Endothelial cell (in vitro differentiated cells): ENCODE measurements at regions not wholly inside any gene's neighbourhood (a gene's known extent, or its start where the extent isn't known, plus 50 kb on each side); places are given as distances from the start of the nearest gene placed in this dataset.

Experiments used
- DNase-seq: peaks from one replicate; pipeline ENCODE4 v3.0.0; 2021; ENCODE audit warnings: low spot score
- H3K27ac Mint-ChIP-seq: one replicate; pipeline ENCODE4 v1.8.0; 2021; ENCODE audit warnings: mixed read lengths, inconsistent platforms; ENCODE audit not compliant: unreplicated experiment
- H3K27me3 Mint-ChIP-seq: one replicate; pipeline ENCODE4 v1.8.0; 2021; ENCODE audit warnings: mild to moderate bottlenecking, moderate library complexity, mixed read lengths, inconsistent platforms; ENCODE audit not compliant: unreplicated experiment
- H3K36me3 Mint-ChIP-seq: one replicate; pipeline ENCODE4 v1.8.0; 2021; ENCODE audit warnings: mild to moderate bottlenecking, low read depth, mixed read lengths, inconsistent platforms; ENCODE audit not compliant: unreplicated experiment
- H3K4me1 Mint-ChIP-seq: one replicate; pipeline ENCODE4 v1.8.0; 2021; ENCODE audit warnings: mild to moderate bottlenecking, mixed read lengths, inconsistent platforms; ENCODE audit not compliant: unreplicated experiment
- H3K4me3 Mint-ChIP-seq: one replicate; pipeline ENCODE4 v1.8.0; 2021; ENCODE audit warnings: mild to moderate bottlenecking, mixed read lengths, inconsistent platforms; ENCODE audit not compliant: unreplicated experiment
- H3K9me3 Mint-ChIP-seq: one replicate; pipeline ENCODE4 v1.8.0; 2021; ENCODE audit warnings: mixed read lengths, inconsistent platforms; ENCODE audit not compliant: unreplicated experiment
- TF ChIP-seq, protein P1 (sequence below): fragments of 200-600 bp; sonication (generic); IDR thresholded peaks from one replicate; pipeline ENCODE4 v1.5.0; 2021; ENCODE audit warnings: antibody characterized with exemption; ENCODE audit not compliant: unreplicated experiment

GRCh38 chr11:26027887-26028286, 304.0 kb upstream of the ANO3 start:
- no peak overlapping the region for H3K4me3 Mint-ChIP-seq

GRCh38 chr11:26028393-26028911, 303.5 kb upstream of the ANO3 start:
- Mint-ChIP-seq H3K27me3 (peaks cover 1% of the 10 kb centered on the region), H3K36me3 (no peaks in the 10 kb centered on the region), H3K4me3 (no peak overlapping the region), H3K4me1 (no peaks in the 10 kb centered on the region), H3K9me3 (no peaks in the 10 kb centered on the region), H3K27ac (no peak overlapping the region)
- TF ChIP-seq, protein P1, sequence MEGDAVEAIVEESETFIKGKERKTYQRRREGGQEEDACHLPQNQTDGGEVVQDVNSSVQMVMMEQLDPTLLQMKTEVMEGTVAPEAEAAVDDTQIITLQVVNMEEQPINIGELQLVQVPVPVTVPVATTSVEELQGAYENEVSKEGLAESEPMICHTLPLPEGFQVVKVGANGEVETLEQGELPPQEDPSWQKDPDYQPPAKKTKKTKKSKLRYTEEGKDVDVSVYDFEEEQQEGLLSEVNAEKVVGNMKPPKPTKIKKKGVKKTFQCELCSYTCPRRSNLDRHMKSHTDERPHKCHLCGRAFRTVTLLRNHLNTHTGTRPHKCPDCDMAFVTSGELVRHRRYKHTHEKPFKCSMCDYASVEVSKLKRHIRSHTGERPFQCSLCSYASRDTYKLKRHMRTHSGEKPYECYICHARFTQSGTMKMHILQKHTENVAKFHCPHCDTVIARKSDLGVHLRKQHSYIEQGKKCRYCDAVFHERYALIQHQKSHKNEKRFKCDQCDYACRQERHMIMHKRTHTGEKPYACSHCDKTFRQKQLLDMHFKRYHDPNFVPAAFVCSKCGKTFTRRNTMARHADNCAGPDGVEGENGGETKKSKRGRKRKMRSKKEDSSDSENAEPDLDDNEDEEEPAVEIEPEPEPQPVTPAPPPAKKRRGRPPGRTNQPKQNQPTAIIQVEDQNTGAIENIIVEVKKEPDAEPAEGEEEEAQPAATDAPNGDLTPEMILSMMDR: no peak
- DNase-seq: no peak

More at GRCh38 chr11:26027887-26028286, 304.0 kb upstream of the ANO3 start:
- Mint-ChIP-seq H3K4me1 (no peaks in the 10 kb centered on the region), H3K27ac (no peak overlapping the region), H3K27me3 (peaks cover 1% of the 10 kb centered on the region), H3K36me3 (no peaks in the 10 kb centered on the region), H3K9me3 (no peaks in the 10 kb centered on the region)
- DNase-seq: no peak
- TF ChIP-seq, protein P1: no peak

GRCh38 chr11:26030399-26030798, 301.5 kb upstream of the ANO3 start:
- Mint-ChIP-seq H3K9me3 (no peaks in the 10 kb centered on the region), H3K27ac (no peak overlapping the region), H3K4me3 (no peak overlapping the region), H3K4me1 (no peaks in the 10 kb centered on the region), H3K36me3 (no peaks in the 10 kb centered on the region), H3K27me3 (no peaks in the 10 kb centered on the region)
- TF ChIP-seq, protein P1: no peak
- DNase-seq: no peak

- TF ChIP-seq, protein P1: no peak
- no peak overlapping the region for H3K27ac Mint-ChIP-seq
- DNase-seq: no peak
- H3K27me3 Mint-ChIP-seq: no peaks in the 10 kb centered on the region
- H3K36me3 Mint-ChIP-seq: no peaks in the 10 kb centered on the region
- H3K4me3 Mint-ChIP-seq: no peak overlapping the region
- H3K9me3 Mint-ChIP-seq: no peaks in the 10 kb centered on the region
- no peaks in the 10 kb centered on the region for H3K4me1 Mint-ChIP-seq
Observed at GRCh38 chr11:26032241-26032640, 299.7 kb upstream of the ANO3 start.

DNA sequence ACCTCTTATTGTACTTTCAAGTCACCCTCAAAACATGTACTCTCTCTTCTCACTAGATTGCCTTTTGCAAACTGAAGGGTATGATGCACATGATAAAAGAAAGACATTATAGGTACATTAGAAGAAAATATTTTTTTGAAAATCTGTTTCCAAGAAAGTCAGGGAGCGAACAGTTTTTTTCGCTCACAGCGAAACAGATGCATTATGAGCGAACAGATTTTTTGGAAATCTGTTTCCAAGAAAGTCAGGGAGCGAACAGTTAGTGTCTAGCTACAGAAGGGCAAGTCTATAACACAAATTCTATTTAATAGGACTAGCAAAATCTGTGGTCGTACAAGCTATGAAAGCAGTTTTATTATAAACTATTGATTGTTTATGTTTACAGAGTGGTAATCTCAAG, 296.2 kb upstream of the ANO3 start:
- Mint-ChIP-seq H3K4me3 (no peak overlapping the region), H3K36me3 (no peaks in the 10 kb centered on the region), H3K4me1 (no peaks in the 10 kb centered on the region), H3K27ac (no peak overlapping the region), H3K9me3 (no peaks in the 10 kb centered on the region), H3K27me3 (no peaks in the 10 kb centered on the region)
- TF ChIP-seq, protein P1: no peak
- DNase-seq: no peak
